GM12872 (cell line): ENCODE measurements at regions not wholly inside any gene's neighbourhood (a gene's known extent, or its start where the extent isn't known, plus 50 kb on each side); places are given as distances from the start of the nearest gene placed in this dataset.

ENCODE experiments used
- CTCF ChIP-seq: IDR thresholded peaks from 3 replicates; pipeline ENCODE4 v1.5.1; 2011; ENCODE audit warnings: low read depth, mild to moderate bottlenecking, low read length, moderate library complexity; ENCODE audit not compliant: insufficient read depth

- no peak for TF ChIP-seq CTCF
Measured at GRCh38 chr3:153221748-153222162, 59.7 kb downstream of the RAP2B start.

- TF ChIP-seq CTCF, result no peak
Measured at GRCh38 chr3:153232851-153233271, 70.8 kb downstream of the RAP2B start.

DNA sequence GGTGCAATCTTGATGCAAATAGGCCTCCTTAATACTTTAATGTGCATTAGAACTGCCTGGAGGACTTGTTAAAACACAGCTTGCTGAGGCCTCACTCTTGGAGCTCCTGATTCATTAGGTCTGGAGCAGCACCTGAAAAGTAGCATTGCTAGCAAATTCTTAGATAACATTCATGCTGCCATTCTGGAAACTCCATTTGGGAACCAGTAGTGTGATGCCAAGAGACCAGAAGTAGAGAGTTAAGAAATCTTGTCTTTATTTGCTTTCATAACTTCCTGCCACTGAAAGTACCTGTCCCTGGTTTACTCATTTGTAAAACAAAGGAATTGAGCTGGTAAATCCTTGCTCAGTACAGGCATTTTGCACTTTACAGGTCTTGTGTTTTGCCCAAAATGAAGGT is 72.0 kb downstream of the RAP2B start:
- TF ChIP-seq CTCF, result no peak

DNA sequence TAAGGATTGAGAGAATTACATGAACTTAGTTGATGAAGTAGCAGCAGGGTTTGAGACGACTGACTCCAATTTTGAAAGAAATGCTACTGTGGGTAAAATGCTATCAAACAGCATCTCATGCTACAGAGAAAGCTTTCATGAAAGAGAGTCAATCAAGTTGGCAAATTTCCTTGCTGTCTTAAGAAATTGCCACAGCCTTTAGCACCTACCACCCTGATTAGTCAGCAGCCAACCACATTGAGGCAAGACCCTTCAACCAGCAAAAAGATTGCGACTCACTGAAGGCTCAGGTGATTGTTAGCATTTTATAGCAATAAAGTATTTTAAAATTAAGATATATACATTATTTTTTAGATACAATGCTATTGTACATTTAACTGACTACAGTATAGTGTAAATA is 80.9 kb downstream of the RAP2B start:
- no peak for TF ChIP-seq CTCF

GRCh38 chr3:153244961-153245360 is 82.9 kb downstream of the RAP2B start:
- TF ChIP-seq CTCF, result no peak

- no peak for TF ChIP-seq CTCF
Measured at GRCh38 chr3:153245661-153246060, 83.6 kb downstream of the RAP2B start.

DNA sequence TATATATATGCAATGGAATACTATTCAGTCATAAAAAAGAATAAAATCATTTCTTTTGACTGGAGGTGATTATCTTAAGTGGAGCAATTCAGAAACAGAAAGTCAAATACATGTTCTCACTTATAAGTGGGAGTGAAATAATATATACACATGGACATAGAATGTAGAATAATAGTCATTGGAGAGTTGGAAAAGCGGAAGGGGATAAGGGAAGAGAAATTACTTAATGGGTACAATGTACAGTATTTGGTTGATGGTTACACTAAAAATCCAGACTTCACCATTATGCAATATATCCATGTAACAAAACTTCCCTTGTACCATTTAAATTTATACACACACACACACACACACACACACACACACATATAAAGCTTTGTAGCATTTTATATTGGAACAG is 84.3 kb downstream of the RAP2B start:
- TF ChIP-seq CTCF, result no peak

DNA sequence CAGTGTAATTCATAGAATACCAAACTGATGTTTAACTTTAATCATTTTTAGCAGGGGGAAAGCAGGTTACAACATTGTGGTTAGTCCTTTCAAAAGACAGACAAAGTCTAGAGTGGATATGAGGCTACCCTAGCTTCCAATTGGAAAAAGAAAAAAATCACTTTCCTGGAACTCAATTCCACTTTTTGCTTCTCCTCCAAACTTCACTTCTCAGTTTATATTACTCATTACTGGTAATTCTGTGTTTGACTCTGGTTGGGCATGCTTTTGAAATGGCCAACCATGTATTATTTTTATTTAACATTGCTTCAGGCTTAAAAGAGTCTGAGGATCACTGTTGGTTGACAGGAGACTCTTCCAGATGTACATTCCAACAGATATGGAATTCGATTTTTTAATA is 84.8 kb downstream of the RAP2B start:
- no peak for TF ChIP-seq CTCF
